Testis (tissue), 2 donors: ENCODE measurements at regions not wholly inside any gene's neighbourhood (a gene's known extent, or its start where the extent isn't known, plus 50 kb on each side); places are given as distances from the start of the nearest gene placed in this dataset.

Experiments used
- DNase-seq: peaks from one replicate; pipeline ENCODE4 v3.0.0-alpha.2; 2019
- H3K27ac ChIP-seq, 2 donors: fragments of 200-600 bp; sonication (generic); one replicate each; pipeline ENCODE4 v1.5.1; 2019
- H3K27me3 ChIP-seq: fragments of 200-600 bp; sonication (generic); one replicate; pipeline ENCODE4 v1.5.1; 2019
- H3K36me3 ChIP-seq: fragments of 200-600 bp; sonication (generic); one replicate; pipeline ENCODE4 v1.5.1; 2017; ENCODE audit warnings: low read depth; ENCODE audit errors: missing control alignments
- H3K4me1 ChIP-seq: fragments of 200-600 bp; sonication (generic); one replicate; pipeline ENCODE4 v1.5.1; 2019
- H3K4me3 ChIP-seq, 2 donors: fragments of 200-600 bp; sonication (generic); one replicate each; pipeline ENCODE4 v1.5.1; 2017 to 2019
- H3K9me3 ChIP-seq: fragments of 200-600 bp; sonication (generic); one replicate; pipeline ENCODE4 v1.5.1; 2017
- POLR2A ChIP-seq: fragments of 450-650 bp; IDR thresholded peaks from one replicate; pipeline ENCODE4 v1.6.1; 2017; ENCODE audit warnings: antibody characterized with exemption, mild to moderate bottlenecking, moderate library complexity
- WGBS, 2 donors: methylation state at CpG; one replicate each; pipeline ENCODE4 v1.1.5; 2018; 5-methylcytosine and 5-hydroxymethylcytosine counted together
- intact Hi-C: fragments of 100-400 bp; cut with DNase I; formaldehyde crosslinking; loops from one replicate; pipeline ENCODE4 v1.15.1; 2023; ENCODE audit warnings: low total_unique reads
- TF ChIP-seq, protein P1 (sequence below), 3 experiments: fragments of 450-650 bp in 2 of 3; fragments of 200-600 bp in 1 of 3; sonication (generic) in 1 of 3; IDR thresholded peaks; one replicate each; pipeline ENCODE4 v1.5.1; 2016 to 2019; ENCODE audit warnings: antibody characterized with exemption in 3 of 3, mild to moderate bottlenecking in 2 of 3, moderate library complexity in 1 of 3

DNA sequence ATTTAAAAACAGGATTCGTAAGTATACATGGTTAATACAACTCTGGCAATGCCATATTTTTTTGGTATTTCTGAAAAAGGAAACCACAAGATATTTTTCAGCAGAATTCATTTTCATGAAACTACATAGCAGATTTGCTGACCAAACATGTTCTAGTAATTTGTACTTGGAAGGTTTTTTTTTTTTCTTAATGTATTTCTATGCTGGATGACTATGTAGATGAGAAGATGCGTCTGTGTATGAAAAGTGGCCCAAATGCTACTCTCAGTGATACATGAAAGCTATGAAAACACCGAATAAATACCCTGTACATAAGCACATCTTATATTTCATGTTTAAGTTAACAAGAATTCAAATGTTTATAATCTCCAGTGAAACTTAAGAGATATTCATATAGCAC is 400.9 kb upstream of the CYLC2 start:
- no peak for DNase-seq
- no peaks in the 10 kb centered on the region for H3K27me3 ChIP-seq
- 79 to 87% methylated on average over 3 of the region's 3 CpGs for WGBS, 2 donors
- H3K4me3 ChIP-seq = no peak overlapping the region
- no peak for TF ChIP-seq POLR2A
- TF ChIP-seq, protein P1, sequence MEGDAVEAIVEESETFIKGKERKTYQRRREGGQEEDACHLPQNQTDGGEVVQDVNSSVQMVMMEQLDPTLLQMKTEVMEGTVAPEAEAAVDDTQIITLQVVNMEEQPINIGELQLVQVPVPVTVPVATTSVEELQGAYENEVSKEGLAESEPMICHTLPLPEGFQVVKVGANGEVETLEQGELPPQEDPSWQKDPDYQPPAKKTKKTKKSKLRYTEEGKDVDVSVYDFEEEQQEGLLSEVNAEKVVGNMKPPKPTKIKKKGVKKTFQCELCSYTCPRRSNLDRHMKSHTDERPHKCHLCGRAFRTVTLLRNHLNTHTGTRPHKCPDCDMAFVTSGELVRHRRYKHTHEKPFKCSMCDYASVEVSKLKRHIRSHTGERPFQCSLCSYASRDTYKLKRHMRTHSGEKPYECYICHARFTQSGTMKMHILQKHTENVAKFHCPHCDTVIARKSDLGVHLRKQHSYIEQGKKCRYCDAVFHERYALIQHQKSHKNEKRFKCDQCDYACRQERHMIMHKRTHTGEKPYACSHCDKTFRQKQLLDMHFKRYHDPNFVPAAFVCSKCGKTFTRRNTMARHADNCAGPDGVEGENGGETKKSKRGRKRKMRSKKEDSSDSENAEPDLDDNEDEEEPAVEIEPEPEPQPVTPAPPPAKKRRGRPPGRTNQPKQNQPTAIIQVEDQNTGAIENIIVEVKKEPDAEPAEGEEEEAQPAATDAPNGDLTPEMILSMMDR (IDR thresholded peaks at IDR 0.05) = no peak
- no peaks in the 10 kb centered on the region for H3K9me3 ChIP-seq
- intact Hi-C loops = no loop called here
- no peaks in the 10 kb centered on the region for H3K4me1 ChIP-seq
- H3K27ac ChIP-seq = no peak overlapping the region
- no peaks in the 10 kb centered on the region for H3K36me3 ChIP-seq

DNA sequence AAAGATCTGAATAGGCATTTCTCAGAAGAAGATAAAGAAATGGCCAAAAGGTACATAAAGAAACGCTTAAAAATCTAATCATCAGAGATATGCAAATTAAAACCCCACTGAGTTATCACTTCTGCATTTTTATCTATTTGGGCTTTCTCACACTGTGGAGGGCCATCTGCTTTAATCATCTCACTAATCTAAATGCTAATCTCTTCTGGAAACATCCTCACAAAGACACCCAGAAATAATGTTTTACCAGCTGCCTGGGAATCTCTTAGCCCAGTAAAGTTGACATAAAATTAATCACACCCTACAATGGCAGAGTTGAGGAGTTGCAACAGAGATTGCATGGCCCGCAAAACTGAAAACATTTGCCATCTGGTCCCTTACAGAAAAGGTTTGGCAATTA is 407.9 kb upstream of the CYLC2 start:
- no peaks in the 10 kb centered on the region for H3K4me1 ChIP-seq
- H3K9me3 ChIP-seq = no peaks in the 10 kb centered on the region
- WGBS, 2 donors = 49 to 70% methylated on average over 2 of the region's 2 CpGs
- no peaks in the 10 kb centered on the region for H3K36me3 ChIP-seq
- H3K4me3 ChIP-seq = no peak overlapping the region
- H3K27me3 ChIP-seq = no peaks in the 10 kb centered on the region
- intact Hi-C loops = no loop called here
- DNase-seq = no peak
- H3K27ac ChIP-seq = no peak overlapping the region
- no peak for TF ChIP-seq POLR2A
- TF ChIP-seq, protein P1 (IDR thresholded peaks at IDR 0.05) = no peak

DNA sequence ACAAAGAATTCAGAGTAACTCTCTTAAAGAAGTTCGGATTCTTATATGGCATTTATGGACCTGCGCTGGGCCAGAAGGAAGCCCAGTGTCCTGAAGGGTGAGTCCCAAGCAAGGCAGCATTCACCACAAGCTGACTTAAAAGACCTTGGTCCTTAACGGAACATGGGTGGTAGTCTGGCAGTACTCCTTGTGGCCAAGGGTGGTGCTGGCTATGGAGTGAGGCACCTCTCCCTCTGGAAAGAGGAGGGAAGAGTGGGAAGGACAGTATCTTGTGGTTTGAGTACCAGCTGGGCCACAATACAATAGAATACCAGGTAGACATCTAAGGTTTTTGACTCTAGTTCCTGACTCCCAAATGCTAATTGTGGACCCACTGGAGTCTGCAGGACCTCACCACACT is 425.7 kb upstream of the CYLC2 start:
- Histone ChIP-seq H3K27ac (no peak overlapping the region), H3K4me3 (no peak overlapping the region), H3K9me3 (no peaks in the 10 kb centered on the region), H3K27me3 (no peaks in the 10 kb centered on the region), H3K4me1 (no peaks in the 10 kb centered on the region), H3K36me3 (no peaks in the 10 kb centered on the region)
- TF ChIP-seq, protein P1 (IDR thresholded peaks at IDR 0.05) = no peak
- no peak for TF ChIP-seq POLR2A
- DNase-seq = no peak
- WGBS, 2 donors = 95 to 96% methylated on average over 3 of the region's 3 CpGs
- intact Hi-C loops = no loop called here

DNA sequence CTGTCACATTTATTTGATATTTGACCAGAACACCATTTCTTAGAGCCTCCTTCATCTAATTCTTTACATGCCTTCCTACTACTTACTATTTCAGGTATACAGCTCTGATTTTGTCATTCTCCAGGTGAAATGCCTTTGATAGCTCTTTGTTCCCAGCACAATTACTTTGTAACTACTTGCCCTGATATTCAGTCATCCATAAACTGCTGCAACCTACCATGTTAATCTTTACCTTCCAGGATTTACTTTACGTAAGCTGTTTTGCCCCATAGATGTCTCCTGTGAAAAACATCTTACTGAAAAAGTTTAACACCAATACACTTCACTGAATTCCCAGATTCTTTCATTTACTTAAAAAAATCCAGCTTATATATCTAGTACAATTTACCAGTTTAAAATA is 443.8 kb upstream of the CYLC2 start:
- no peaks in the 10 kb centered on the region for H3K36me3 ChIP-seq
- no peak overlapping the region for H3K27ac ChIP-seq
- DNase-seq = no peak
- intact Hi-C loops = no loop called here
- H3K9me3 ChIP-seq = no peaks in the 10 kb centered on the region
- H3K4me1 ChIP-seq = no peaks in the 10 kb centered on the region
- TF ChIP-seq, protein P1 (IDR thresholded peaks at IDR 0.05) = no peak
- TF ChIP-seq POLR2A = no peak
- H3K27me3 ChIP-seq = no peaks in the 10 kb centered on the region
- no peak overlapping the region for H3K4me3 ChIP-seq
- WGBS, 2 donors = 90 to 95% methylated on average over 1 of the region's 1 CpG

DNA sequence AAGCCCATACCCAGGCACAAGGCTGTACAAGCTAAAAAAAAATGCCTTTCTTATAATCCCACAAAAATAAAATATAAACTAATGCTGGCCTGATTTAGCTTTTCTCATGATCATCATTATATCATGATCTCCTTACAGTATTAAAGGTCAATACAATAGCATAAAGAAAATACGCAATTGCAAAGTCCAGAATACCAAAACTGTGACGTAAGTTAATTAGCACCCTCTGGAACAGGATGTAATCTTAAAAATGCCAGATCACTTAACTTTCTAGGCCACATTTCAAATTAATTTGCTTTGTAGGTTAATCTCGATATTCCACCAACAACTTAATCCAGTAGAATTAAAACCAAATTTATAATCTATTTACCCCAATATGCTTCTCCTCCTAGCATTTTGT is 444.2 kb upstream of the CYLC2 start:
- Histone ChIP-seq H3K4me1 (no peaks in the 10 kb centered on the region), H3K27ac (no peak overlapping the region), H3K9me3 (no peaks in the 10 kb centered on the region), H3K4me3 (no peak overlapping the region), H3K36me3 (no peaks in the 10 kb centered on the region), H3K27me3 (no peaks in the 10 kb centered on the region)
- WGBS, 2 donors = 76 to 90% methylated on average over 3 of the region's 3 CpGs
- intact Hi-C loops = no loop called here
- DNase-seq = no peak
- TF ChIP-seq, protein P1 (IDR thresholded peaks at IDR 0.05) = no peak
- no peak for TF ChIP-seq POLR2A
